ENCODE measurements at regions not wholly inside any gene's neighbourhood (a gene's known extent, or its start where the extent isn't known, plus 50 kb on each side); places are given as distances from the start of the nearest gene placed in this dataset.

GRCh38 chr4:156053174-156053573 lies 99.5 kb upstream of the CTSO start:
- TF ChIP-seq POLR2AphosphoS5 (IDR thresholded peaks at IDR 0.05; ENCODE audit: low read depth, low read length), result no peak
- TF ChIP-seq POLR2A (IDR thresholded peaks at IDR 0.05; ENCODE audit: low read depth, low read length), result no peak
- TF ChIP-seq TAF1 (IDR thresholded peaks at IDR 0.05; ENCODE audit: borderline replicate concordance, low read depth, low read length), result no peak
